ENCODE measurements at regions not wholly inside any gene's neighbourhood (a gene's known extent, or its start where the extent isn't known, plus 50 kb on each side); places are given as distances from the start of the nearest gene placed in this dataset.

DNA sequence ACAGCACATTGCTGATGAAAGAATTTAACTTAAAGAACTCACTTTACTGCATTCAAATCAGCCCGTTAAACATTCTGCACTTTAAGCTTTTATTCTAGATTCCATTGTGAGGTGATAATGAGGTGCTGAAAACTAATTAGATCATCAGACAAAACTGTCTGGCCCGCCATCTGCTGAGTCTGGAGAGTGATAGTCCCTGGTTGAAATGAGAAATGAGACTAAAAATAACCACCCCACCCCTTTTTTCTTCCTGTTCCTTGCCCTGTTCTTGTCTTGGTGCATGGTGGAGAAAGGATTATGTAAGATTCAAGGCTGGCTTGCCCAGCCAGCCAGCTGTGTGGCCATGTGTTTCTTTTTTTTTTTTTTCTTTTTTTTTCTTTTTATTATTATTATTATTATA, 277.0 kb upstream of the COBL start:
- FAIRE-seq (no peak), DNase-seq (ENCODE audit: low read depth) (no peak)
- Histone ChIP-seq H3K36me3 (ENCODE audit: insufficient read depth, low read length) (no peaks in the 10 kb centered on the region), H3K4me1 (ENCODE audit: insufficient read depth, low read length) (no peaks in the 10 kb centered on the region), H3K9ac (ENCODE audit: low read length) (no peak overlapping the region), H3K4me2 (ENCODE audit: low read length) (no peak overlapping the region), H3K27me3 (ENCODE audit: insufficient read depth, low read length) (no peaks in the 10 kb centered on the region), H2AFZ (ENCODE audit: low read depth, low read length) (no peak overlapping the region), H3K27ac (ENCODE audit: low read depth, low read length) (no peak overlapping the region), H3K4me3 (ENCODE audit: insufficient read depth, low read depth, low read length) (no peak overlapping the region), H3K79me2 (ENCODE audit: insufficient read depth, low read length) (no peaks in the 10 kb centered on the region), H4K20me1 (ENCODE audit: insufficient read depth, low read length) (no peaks in the 10 kb centered on the region), H3K9me3 (ENCODE audit: insufficient read depth, low read depth, low read length) (no peaks in the 10 kb centered on the region)
- TF ChIP-seq, protein P1, sequence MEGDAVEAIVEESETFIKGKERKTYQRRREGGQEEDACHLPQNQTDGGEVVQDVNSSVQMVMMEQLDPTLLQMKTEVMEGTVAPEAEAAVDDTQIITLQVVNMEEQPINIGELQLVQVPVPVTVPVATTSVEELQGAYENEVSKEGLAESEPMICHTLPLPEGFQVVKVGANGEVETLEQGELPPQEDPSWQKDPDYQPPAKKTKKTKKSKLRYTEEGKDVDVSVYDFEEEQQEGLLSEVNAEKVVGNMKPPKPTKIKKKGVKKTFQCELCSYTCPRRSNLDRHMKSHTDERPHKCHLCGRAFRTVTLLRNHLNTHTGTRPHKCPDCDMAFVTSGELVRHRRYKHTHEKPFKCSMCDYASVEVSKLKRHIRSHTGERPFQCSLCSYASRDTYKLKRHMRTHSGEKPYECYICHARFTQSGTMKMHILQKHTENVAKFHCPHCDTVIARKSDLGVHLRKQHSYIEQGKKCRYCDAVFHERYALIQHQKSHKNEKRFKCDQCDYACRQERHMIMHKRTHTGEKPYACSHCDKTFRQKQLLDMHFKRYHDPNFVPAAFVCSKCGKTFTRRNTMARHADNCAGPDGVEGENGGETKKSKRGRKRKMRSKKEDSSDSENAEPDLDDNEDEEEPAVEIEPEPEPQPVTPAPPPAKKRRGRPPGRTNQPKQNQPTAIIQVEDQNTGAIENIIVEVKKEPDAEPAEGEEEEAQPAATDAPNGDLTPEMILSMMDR (IDR thresholded peaks at IDR 0.05; ENCODE audit: insufficient read depth, low read depth, low read length): no peak
- no peak for TF ChIP-seq EZH2 (IDR thresholded peaks at IDR 0.05; ENCODE audit: insufficient read depth, low read length)
- H3K9me3 Mint-ChIP-seq (ENCODE audit: unreplicated experiment): peaks cover 14% of the 10 kb centered on the region
- no peak overlapping the region for H3K27ac Mint-ChIP-seq (ENCODE audit: unreplicated experiment)
- no peak overlapping the region for H3K4me3 Mint-ChIP-seq (ENCODE audit: unreplicated experiment)
- no peaks in the 10 kb centered on the region for H3K36me3 Mint-ChIP-seq (ENCODE audit: low read depth, unreplicated experiment)
- peaks cover 3% of the 10 kb centered on the region for H3K27me3 Mint-ChIP-seq (ENCODE audit: low read depth, unreplicated experiment)
- peaks cover 2% of the 10 kb centered on the region for H3K4me1 Mint-ChIP-seq (ENCODE audit: low read depth, unreplicated experiment)

DNA sequence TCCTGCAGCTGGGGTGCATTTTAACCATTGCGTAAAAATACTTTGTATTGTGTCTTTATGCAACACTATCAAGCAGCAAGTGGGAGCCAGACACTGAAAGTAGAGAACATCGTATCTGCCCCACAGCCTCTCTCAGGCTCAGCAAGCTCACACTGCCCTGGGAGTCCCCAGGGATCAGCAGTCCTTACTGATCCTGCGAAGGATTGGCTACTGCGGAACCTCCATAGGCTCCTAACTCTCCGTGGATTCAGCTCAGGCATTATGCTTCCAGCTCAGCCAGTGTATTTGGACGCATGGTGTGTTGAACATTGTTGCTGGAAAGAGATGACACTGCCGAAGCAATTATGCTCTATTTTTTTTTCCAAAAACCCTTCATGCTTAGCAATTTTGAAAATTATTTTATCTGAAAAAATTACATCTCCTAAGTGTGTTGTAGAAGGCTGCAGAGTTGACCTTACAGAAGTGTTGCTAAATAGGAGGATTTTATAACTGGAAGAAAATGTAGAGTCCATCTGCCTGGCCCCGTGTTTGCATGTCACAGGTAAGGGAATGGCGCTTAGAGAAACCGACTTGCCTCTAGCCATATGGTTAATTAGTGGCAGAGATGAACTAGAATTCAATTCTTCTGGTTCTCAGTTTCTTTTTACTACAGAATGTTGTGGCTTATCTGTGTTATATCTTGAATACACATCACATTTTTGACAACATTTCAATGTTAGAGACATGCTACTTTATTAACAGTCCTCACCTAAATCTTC, 276.4 kb upstream of the COBL start:
- H3K4me1 ChIP-seq (ENCODE audit: insufficient read depth, low read length): no peaks in the 10 kb centered on the region
- DNase-seq (ENCODE audit: low read depth) (no peak), FAIRE-seq (no peak)
- H3K27me3 ChIP-seq (ENCODE audit: insufficient read depth, low read length): no peaks in the 10 kb centered on the region
- Mint-ChIP-seq H3K36me3 (ENCODE audit: low read depth, unreplicated experiment) (no peaks in the 10 kb centered on the region), H3K27ac (ENCODE audit: unreplicated experiment) (no peak overlapping the region), H3K4me1 (ENCODE audit: low read depth, unreplicated experiment) (peaks cover 8% of the 10 kb centered on the region), H3K9me3 (ENCODE audit: unreplicated experiment) (peaks cover 8% of the 10 kb centered on the region), H3K27me3 (ENCODE audit: low read depth, unreplicated experiment) (peaks cover 3% of the 10 kb centered on the region), H3K4me3 (ENCODE audit: unreplicated experiment) (no peak overlapping the region)
- no peak overlapping the region for H3K4me3 ChIP-seq (ENCODE audit: insufficient read depth, low read depth, low read length)
- no peaks in the 10 kb centered on the region for H3K36me3 ChIP-seq (ENCODE audit: insufficient read depth, low read length)
- no peak overlapping the region for H3K27ac ChIP-seq (ENCODE audit: low read depth, low read length)
- H2AFZ ChIP-seq (ENCODE audit: low read depth, low read length): no peak overlapping the region
- H3K9me3 ChIP-seq (ENCODE audit: insufficient read depth, low read depth, low read length): no peaks in the 10 kb centered on the region
- no peak for TF ChIP-seq EZH2 (IDR thresholded peaks at IDR 0.05; ENCODE audit: insufficient read depth, low read length)
- TF ChIP-seq, protein P1 (IDR thresholded peaks at IDR 0.05; ENCODE audit: insufficient read depth, low read depth, low read length): no peak
- H3K9ac ChIP-seq (ENCODE audit: low read length): no peak overlapping the region
- H4K20me1 ChIP-seq (ENCODE audit: insufficient read depth, low read length): no peaks in the 10 kb centered on the region
- no peak overlapping the region for H3K4me2 ChIP-seq (ENCODE audit: low read length)
- no peaks in the 10 kb centered on the region for H3K79me2 ChIP-seq (ENCODE audit: insufficient read depth, low read length)

DNA sequence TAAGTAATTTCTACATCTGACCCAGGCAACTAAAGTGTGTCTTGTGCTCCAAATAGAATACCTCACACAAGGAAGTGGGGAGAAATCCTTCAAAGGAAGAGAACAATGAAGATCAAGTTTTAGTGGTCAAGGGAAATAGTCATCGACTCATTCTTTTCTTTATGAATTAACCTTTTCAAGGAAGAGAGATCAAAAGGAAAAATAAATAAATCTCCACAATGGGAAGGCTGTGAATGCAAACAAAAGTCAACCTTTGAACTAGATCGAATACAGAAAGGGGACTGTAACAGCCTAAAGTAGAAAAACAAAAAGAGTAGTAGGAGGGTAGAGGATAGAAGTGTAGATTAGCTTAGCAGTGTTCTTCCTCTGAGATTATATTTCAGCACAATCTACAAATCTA, 274.6 kb upstream of the COBL start:
- H3K9me3 Mint-ChIP-seq (ENCODE audit: unreplicated experiment): peaks cover 4% of the 10 kb centered on the region
- peaks cover 11% of the 10 kb centered on the region for H3K4me1 Mint-ChIP-seq (ENCODE audit: low read depth, unreplicated experiment)
- no peak overlapping the region for H3K9ac ChIP-seq (ENCODE audit: low read length)
- H3K27me3 Mint-ChIP-seq (ENCODE audit: low read depth, unreplicated experiment): peaks cover 5% of the 10 kb centered on the region
- no peak overlapping the region for H3K27ac Mint-ChIP-seq (ENCODE audit: unreplicated experiment)
- no peak overlapping the region for H3K27ac ChIP-seq (ENCODE audit: low read depth, low read length)
- FAIRE-seq (no peak), DNase-seq (ENCODE audit: low read depth) (no peak)
- H3K36me3 Mint-ChIP-seq (ENCODE audit: low read depth, unreplicated experiment): no peaks in the 10 kb centered on the region
- H2AFZ ChIP-seq (ENCODE audit: low read depth, low read length): no peak overlapping the region
- no peak for TF ChIP-seq EZH2 (IDR thresholded peaks at IDR 0.05; ENCODE audit: insufficient read depth, low read length)
- TF ChIP-seq, protein P1 (IDR thresholded peaks at IDR 0.05; ENCODE audit: insufficient read depth, low read depth, low read length): no peak
- H3K9me3 ChIP-seq (ENCODE audit: insufficient read depth, low read depth, low read length): no peaks in the 10 kb centered on the region
- H4K20me1 ChIP-seq (ENCODE audit: insufficient read depth, low read length): no peaks in the 10 kb centered on the region
- H3K27me3 ChIP-seq (ENCODE audit: insufficient read depth, low read length): no peaks in the 10 kb centered on the region
- H3K4me3 ChIP-seq (ENCODE audit: insufficient read depth, low read depth, low read length): no peak overlapping the region
- no peaks in the 10 kb centered on the region for H3K79me2 ChIP-seq (ENCODE audit: insufficient read depth, low read length)
- H3K36me3 ChIP-seq (ENCODE audit: insufficient read depth, low read length): no peaks in the 10 kb centered on the region
- no peak overlapping the region for H3K4me2 ChIP-seq (ENCODE audit: low read length)
- H3K4me1 ChIP-seq (ENCODE audit: insufficient read depth, low read length): no peaks in the 10 kb centered on the region
- no peak overlapping the region for H3K4me3 Mint-ChIP-seq (ENCODE audit: unreplicated experiment)

Data from astrocyte (in vitro differentiated cells and primary cell).